Prostate gland (tissue), 2 donors: ENCODE measurements at regions not wholly inside any gene's neighbourhood (a gene's known extent, or its start where the extent isn't known, plus 50 kb on each side); places are given as distances from the start of the nearest gene placed in this dataset.

Experiments used
- DNase-seq: peaks from one replicate; pipeline ENCODE4 v3.0.0-alpha.2; 2019; ENCODE audit warnings: low spot score
- H3K27ac ChIP-seq, 2 donors: fragments of 200-600 bp; sonication (generic); 2 replicates each; pipeline ENCODE4 v1.5.1; 2017 to 2019
- H3K27me3 ChIP-seq: fragments of 200-600 bp; sonication (generic); replicated peaks from 2 replicates; pipeline ENCODE4 v1.5.1; 2019; ENCODE audit not compliant: insufficient read depth
- H3K36me3 ChIP-seq, 2 donors: fragments of 200-600 bp; sonication (generic); 1 replicate in 1 of 2; 2 replicates in 1 of 2; pipeline versions ENCODE4 v1.5.1 to v1.8.1; 2017 to 2019
- H3K4me1 ChIP-seq: fragments of 200-600 bp; sonication (generic); replicated peaks from 2 replicates; pipeline ENCODE4 v1.5.1; 2019
- H3K4me3 ChIP-seq, 2 donors: fragments of 200-600 bp; sonication (generic); 2 replicates each; pipeline ENCODE4 v1.5.1; 2017 to 2019
- H3K9me3 ChIP-seq: fragments of 200-600 bp; sonication (generic); 2 replicates; pipeline ENCODE4 v1.5.1; 2017
- CTCF ChIP-seq, 4 experiments: fragments of 200-600 bp in 2 of 4; fragments of 450-650 bp in 2 of 4; sonication (generic) in 2 of 4; IDR thresholded peaks; 1 replicate in 3 of 4; 2 replicates in 1 of 4; pipeline ENCODE4 v1.5.1; 2016 to 2019; ENCODE audit warnings: antibody characterized with exemption in 4 of 4, mild to moderate bottlenecking in 2 of 4, moderate library complexity in 2 of 4
- POLR2A ChIP-seq: fragments of 450-650 bp; IDR thresholded peaks from one replicate; pipeline ENCODE4 v1.6.1; 2016; ENCODE audit warnings: antibody characterized with exemption, mild to moderate bottlenecking
- POLR2AphosphoS5 ChIP-seq: sonication (generic); formaldehyde crosslinking; IDR thresholded peaks from one replicate; pipeline ENCODE4 v1.6.1; 2017; ENCODE audit warnings: antibody characterized with exemption
- WGBS: methylation state at CpG from one replicate; pipeline ENCODE4 v1.1.5; 2018; 5-methylcytosine and 5-hydroxymethylcytosine counted together
- intact Hi-C: fragments of 100-400 bp; cut with DNase I; formaldehyde crosslinking; loops from one replicate; pipeline ENCODE4 v1.14.2; 2022

GRCh38 chr16:51576498-51577195 lies 425.6 kb upstream of the SALL1 start:
- intact Hi-C loops = no loop called here
- no peaks in the 10 kb centered on the region for H3K27me3 ChIP-seq
- H3K9me3 ChIP-seq = no peaks in the 10 kb centered on the region
- no peaks in the 10 kb centered on the region for H3K4me1 ChIP-seq
- H3K4me3 ChIP-seq = no peak overlapping the region
- no peak for DNase-seq
- WGBS = 67% methylated on average over 8 of the region's 8 CpGs
- TF ChIP-seq POLR2A (no peak), POLR2AphosphoS5 (no peak), CTCF (IDR thresholded peaks at IDR 0.05) (no peak)
- no peaks in the 10 kb centered on the region for H3K36me3 ChIP-seq
- no peak overlapping the region for H3K27ac ChIP-seq

- Histone ChIP-seq H3K9me3 (no peaks in the 10 kb centered on the region), H3K4me1 (no peaks in the 10 kb centered on the region), H3K27me3 (no peaks in the 10 kb centered on the region), H3K4me3 (no peak overlapping the region), H3K36me3 (no peaks in the 10 kb centered on the region), H3K27ac (no peak overlapping the region)
- DNase-seq = no peak
- WGBS = 82% methylated on average over 5 of the region's 5 CpGs
- TF ChIP-seq POLR2AphosphoS5 (no peak), CTCF (IDR thresholded peaks at IDR 0.05) (no peak), POLR2A (no peak)
- intact Hi-C loops = no loop called here
Measured at GRCh38 chr16:51573191-51573590, 422.1 kb upstream of the SALL1 start.

GRCh38 chr16:51569203-51569931 lies 418.3 kb upstream of the SALL1 start:
- WGBS = 73% methylated on average over 5 of the region's 5 CpGs
- H3K9me3 ChIP-seq = no peaks in the 10 kb centered on the region
- no peak overlapping the region for H3K27ac ChIP-seq
- no peaks in the 10 kb centered on the region for H3K4me1 ChIP-seq
- intact Hi-C loops = no loop called here
- DNase-seq = no peak
- H3K27me3 ChIP-seq = no peaks in the 10 kb centered on the region
- H3K36me3 ChIP-seq = no peaks in the 10 kb centered on the region
- no peak overlapping the region for H3K4me3 ChIP-seq
- TF ChIP-seq POLR2AphosphoS5 (no peak), CTCF (IDR thresholded peaks at IDR 0.05) (no peak), POLR2A (no peak)

DNA sequence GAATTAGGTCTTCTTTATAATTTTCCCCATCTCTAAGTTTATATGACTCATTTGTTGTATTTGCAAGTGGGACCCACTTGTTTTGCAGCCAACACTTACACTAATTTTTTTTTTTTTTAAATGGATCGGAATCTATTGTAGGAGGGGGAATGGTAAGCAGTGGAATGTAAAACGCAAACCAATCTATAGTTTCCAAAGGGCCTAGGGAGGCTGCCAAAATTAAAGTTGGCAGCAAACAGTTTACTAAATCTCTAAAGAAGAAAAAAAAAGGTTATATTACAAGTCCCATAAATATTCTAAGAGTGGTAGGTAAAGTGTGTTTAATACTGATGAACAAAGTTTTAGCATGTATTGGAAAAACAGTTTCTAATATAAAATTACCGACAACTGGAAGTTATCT lies 416.8 kb upstream of the SALL1 start:
- 34% methylated on average over 3 of the region's 3 CpGs for WGBS
- H3K4me1 ChIP-seq = no peaks in the 10 kb centered on the region
- DNase-seq = no peak
- intact Hi-C loops = no loop called here
- no peak overlapping the region for H3K27ac ChIP-seq
- no peaks in the 10 kb centered on the region for H3K27me3 ChIP-seq
- TF ChIP-seq POLR2A (no peak), CTCF (IDR thresholded peaks at IDR 0.05) (no peak), POLR2AphosphoS5 (no peak)
- H3K4me3 ChIP-seq = no peak overlapping the region
- H3K36me3 ChIP-seq = no peaks in the 10 kb centered on the region
- no peaks in the 10 kb centered on the region for H3K9me3 ChIP-seq

DNA sequence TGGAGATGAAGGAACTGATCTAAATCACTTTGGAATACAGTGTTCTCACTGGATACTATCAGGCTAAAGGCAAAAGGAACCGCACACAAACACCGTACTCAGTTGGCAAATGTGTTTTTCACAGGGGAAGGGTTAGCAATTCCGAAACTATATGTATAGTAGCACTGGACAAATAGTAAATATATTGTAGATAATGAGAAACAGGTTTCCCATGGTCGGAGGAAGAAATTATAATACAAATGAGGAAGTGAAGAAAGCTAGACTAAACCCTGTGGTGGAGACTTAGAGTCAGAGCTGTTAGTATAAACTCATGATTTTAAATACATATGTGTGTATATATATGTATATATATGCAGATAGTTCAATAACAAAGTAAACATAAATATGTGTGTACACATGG lies 414.1 kb upstream of the SALL1 start:
- Histone ChIP-seq H3K27ac (no peak overlapping the region), H3K27me3 (no peaks in the 10 kb centered on the region), H3K4me3 (no peak overlapping the region), H3K4me1 (no peaks in the 10 kb centered on the region), H3K36me3 (no peaks in the 10 kb centered on the region), H3K9me3 (no peaks in the 10 kb centered on the region)
- intact Hi-C loops = no loop called here
- TF ChIP-seq POLR2AphosphoS5 (no peak), CTCF (IDR thresholded peaks at IDR 0.05) (no peak), POLR2A (no peak)
- no peak for DNase-seq
- 87% methylated on average over 4 of the region's 4 CpGs for WGBS
